Bone marrow (tissue), 2 donors: ENCODE measurements at regions not wholly inside any gene's neighbourhood (a gene's known extent, or its start where the extent isn't known, plus 50 kb on each side); places are given as distances from the start of the nearest gene placed in this dataset.
"Not testable (repeated sequence)": the region's sequence is repeated elsewhere in the genome, so short reads cannot be mapped to it uniquely, and the experiment has no call there.

ENCODE experiments used
- DNase-seq, 2 donors: peaks; one replicate each; lab custom pipeline; 2025; lab: John Stamatoyannopoulos, UW

- no peak for DNase-seq
These were observed 1543.0 kb downstream of the SLITRK5 start for GRCh38 chr13:89214185-89214584.

GRCh38 chr13:89215319-89215718 is 1544.1 kb downstream of the SLITRK5 start:
- not testable (repeated sequence) for DNase-seq

- no peak for DNase-seq
These were observed 1546.6 kb downstream of the SLITRK5 start for GRCh38 chr13:89217813-89218212.

- no peak for DNase-seq
These were observed 1550.5 kb downstream of the SLITRK5 start for GRCh38 chr13:89221557-89222158.

GRCh38 chr13:89227356-89227755 is 1556.2 kb downstream of the SLITRK5 start:
- no peak for DNase-seq

GRCh38 chr13:89238496-89238895 is 1567.3 kb downstream of the SLITRK5 start:
- no peak for DNase-seq

- DNase-seq, result no peak
These were observed 1568.4 kb downstream of the SLITRK5 start for GRCh38 chr13:89239361-89240127.

GRCh38 chr13:89255844-89256406 is 1584.8 kb downstream of the SLITRK5 start:
- DNase-seq, result no peak

- no peak for DNase-seq
These were observed 1596.6 kb downstream of the SLITRK5 start for GRCh38 chr13:89267734-89268133.

GRCh38 chr13:89269737-89270136 is 1598.6 kb downstream of the SLITRK5 start:
- no peak for DNase-seq

GRCh38 chr13:89270736-89271135 is 1599.6 kb downstream of the SLITRK5 start:
- DNase-seq, result no peak

- DNase-seq, result no peak
These were observed 1608.2 kb downstream of the SLITRK5 start for GRCh38 chr13:89279374-89279773.

GRCh38 chr13:89281331-89281730 is 1610.2 kb downstream of the SLITRK5 start:
- DNase-seq, result no peak

GRCh38 chr13:89282241-89282640 is 1611.1 kb downstream of the SLITRK5 start:
- no peak for DNase-seq

GRCh38 chr13:89287381-89287780 is 1616.2 kb downstream of the SLITRK5 start:
- no peak for DNase-seq

GRCh38 chr13:89294115-89294867 is 1623.1 kb downstream of the SLITRK5 start:
- no peak for DNase-seq

GRCh38 chr13:89307278-89307677 is 1636.1 kb downstream of the SLITRK5 start:
- DNase-seq, result no peak

- no peak for DNase-seq
These were observed 1639.9 kb downstream of the SLITRK5 start for GRCh38 chr13:89310943-89311672.

GRCh38 chr13:89315287-89315686 is 1644.1 kb downstream of the SLITRK5 start:
- no peak for DNase-seq

GRCh38 chr13:89322466-89322865 is 1651.3 kb downstream of the SLITRK5 start:
- DNase-seq, result no peak

- no peak for DNase-seq
These were observed 1653.4 kb downstream of the SLITRK5 start for GRCh38 chr13:89324582-89324981.

- no peak for DNase-seq
These were observed 1672.0 kb downstream of the SLITRK5 start for GRCh38 chr13:89343165-89343564.
